HCT116 (cell line): ENCODE measurements at regions not wholly inside any gene's neighbourhood (a gene's known extent, or its start where the extent isn't known, plus 50 kb on each side); places are given as distances from the start of the nearest gene placed in this dataset.
"Not testable (repeated sequence)": the region's sequence is repeated elsewhere in the genome, so short reads cannot be mapped to it uniquely, and the experiment has no call there.

Source experiments
- ATAC-seq: fragments of 200-7000 bp; cut with Tn5 transposase; 2 replicates; pipeline ENCODE4 v1.9.1; 2020; ENCODE audit warnings: mild to moderate bottlenecking, moderate library complexity
- BruUV-seq: library from RNA; stranded (reverse); fragments of 400-500 nt; replicated peaks from 2 replicates; lab custom pipeline; 2021; lab: Mats Ljungman, UMichigan
- CTCF ChIA-PET: fragments of 300-600 bp; sonication (Branson Sonifier 250); formaldehyde crosslinking; loops from one replicate; lab custom pipeline; 2021; ENCODE audit warnings: antibody characterized with exemption; lab: Charles Lee
- POLR2A ChIA-PET: fragments of 300-600, 350-600 bp; sonication (Branson Sonifier 250); formaldehyde crosslinking; loops from one replicate; lab custom pipeline; 2021; ENCODE audit warnings: antibody characterized with exemption; lab: Charles Lee
- RAD21 ChIA-PET, 2 experiments: fragments of 300-600 bp; sonication (Branson Sonifier 250); formaldehyde crosslinking; loops; one replicate each; lab custom pipeline; 2023; ENCODE audit warnings: low total read pairs in 2 of 2; ENCODE audit not compliant: uncharacterized antibody in 2 of 2, unreplicated experiment in 2 of 2, low non-redundant PET in 1 of 2; lab: Charles Lee
- DNase-seq: peaks from one replicate; pipeline ENCODE4 v3.0.0-alpha.2; 2010; ENCODE audit warnings: low read depth, low spot score
- H2AFZ ChIP-seq: fragments of 200-600 bp; shearing (Covaris generic), sonication (generic); 2 replicates; pipeline ENCODE4 v1.6.1; 2017; ENCODE audit warnings: low read depth, mixed run types, mixed read lengths, antibody characterized with exemption, low read length; ENCODE audit not compliant: poor library complexity, severe bottlenecking
- H3K27ac ChIP-seq: 2 replicates; pipeline ENCODE4 v1.5.1; 2012; ENCODE audit warnings: low read depth, low read length
- H3K27me3 ChIP-seq: fragments of 200-600 bp; sonication (generic); 2 replicates; pipeline ENCODE4 v1.6.1; 2016; ENCODE audit warnings: mixed run types, low read length, mixed read lengths; ENCODE audit not compliant: insufficient read depth
- H3K36me3 ChIP-seq, 2 experiments: fragments of 200-500 bp in 1 of 2; fragments of 200-600 bp in 1 of 2; sonication (Bioruptor generic) in 1 of 2; sonication (generic) in 1 of 2; 2 replicates each; pipeline versions ENCODE4 v1.5.1 to v1.6.1; 2014 to 2016; ENCODE audit warnings: low read length in 2 of 2, inconsistent platforms in 1 of 2, mixed read lengths in 1 of 2, mixed run types in 1 of 2; ENCODE audit not compliant: insufficient read depth in 2 of 2, control insufficient read depth in 1 of 2
- H3K4me1 ChIP-seq, 2 experiments: fragments of 200-600 bp in 1 of 2; sonication (generic) in 1 of 2; 2 replicates each; pipeline versions ENCODE4 v1.5.1 to v1.6.1; 2012 to 2017; ENCODE audit warnings: low read length in 2 of 2, inconsistent platforms in 1 of 2, mild to moderate bottlenecking in 1 of 2, mixed read lengths in 1 of 2, mixed run types in 1 of 2, moderate library complexity in 1 of 2; ENCODE audit not compliant: insufficient read depth in 2 of 2, control insufficient read depth in 1 of 2
- H3K4me2 ChIP-seq: fragments of 200-600 bp; sonication (generic); 2 replicates; pipeline ENCODE4 v1.6.1; 2017; ENCODE audit warnings: mixed run types, low read length, mixed read lengths
- H3K4me3 ChIP-seq, 2 experiments: fragments of 200-600 bp in 1 of 2; sonication (generic) in 1 of 2; replicated peaks in 1 of 2; 2 replicates each; pipeline ENCODE4 v1.5.1; 2011 to 2016; ENCODE audit warnings: low read length in 2 of 2, control low read depth in 1 of 2, low read depth in 1 of 2, mild to moderate bottlenecking in 1 of 2, mixed read lengths in 1 of 2, mixed run types in 1 of 2
- H3K79me2 ChIP-seq: fragments of 200-600 bp; sonication (generic); 2 replicates; pipeline ENCODE4 v1.6.1; 2017; ENCODE audit warnings: mild to moderate bottlenecking, mixed run types, low read length, moderate library complexity, mixed read lengths; ENCODE audit not compliant: insufficient read depth
- H3K9ac ChIP-seq: fragments of 200-600 bp; sonication (generic); 2 replicates; pipeline ENCODE4 v1.6.1; 2016; ENCODE audit warnings: low read length, mixed read lengths
- H3K9me2 ChIP-seq: fragments of 200-600 bp; sonication (generic), shearing (Covaris generic); 2 replicates; pipeline ENCODE4 v1.6.1; 2017; ENCODE audit warnings: mixed run types, mild to moderate bottlenecking, moderate library complexity; ENCODE audit not compliant: insufficient read depth
- H3K9me3 ChIP-seq, 2 experiments: fragments of 200-500 bp in 1 of 2; fragments of 200-600 bp in 1 of 2; sonication (Bioruptor generic) in 1 of 2; sonication (generic) in 1 of 2; 2 replicates each; pipeline ENCODE4 v1.6.1; 2014 to 2017; ENCODE audit warnings: low read length in 2 of 2, mixed read lengths in 2 of 2, inconsistent platforms in 1 of 2, low read depth in 1 of 2, mild to moderate bottlenecking in 1 of 2, mixed run types in 1 of 2, moderate library complexity in 1 of 2; ENCODE audit not compliant: control insufficient read depth in 1 of 2, insufficient read depth in 1 of 2
- H4K20me1 ChIP-seq: fragments of 200-600 bp; sonication (generic), shearing (Covaris generic); 2 replicates; pipeline ENCODE4 v1.6.1; 2017; ENCODE audit warnings: mixed run types, mild to moderate bottlenecking, moderate library complexity; ENCODE audit not compliant: insufficient read depth
- CTCF ChIP-seq, 3 experiments: fragments of 200-600 bp in 1 of 3; sonication (generic) in 1 of 3; IDR thresholded peaks in 2 of 3; conservative IDR thresholded peaks in 1 of 3; 2 replicates each; pipeline ENCODE4 v1.5.1; 2012 to 2017; ENCODE audit warnings: low read depth in 2 of 3, low read length in 2 of 3, antibody characterized with exemption in 1 of 3, borderline replicate concordance in 1 of 3, control low read depth in 1 of 3, mild to moderate bottlenecking in 1 of 3, mixed read lengths in 1 of 3, mixed run types in 1 of 3, moderate library complexity in 1 of 3; ENCODE audit not compliant: insufficient read depth in 1 of 3
- ZBTB33 ChIP-seq: IDR thresholded peaks from 2 replicates; pipeline ENCODE4 v1.6.1; 2011; ENCODE audit warnings: mild to moderate bottlenecking, low read length, moderate library complexity; ENCODE audit not compliant: insufficient replicate concordance; ENCODE audit errors: extremely low read depth
- intact Hi-C: fragments of 100-400 bp; cut with micrococcal nuclease; formaldehyde crosslinking; loops from 2 replicates; pipeline ENCODE4 v1.10.0; 2022

GRCh38 chr5:38678076-38678475 lies 121.6 kb upstream of the LIFR start:
- POLR2A ChIA-PET, result no interaction called here
- DNase-seq (no peak), ATAC-seq (no peak)
- no peak overlapping the region for H2AFZ ChIP-seq
- TF ChIP-seq CTCF (IDR thresholded peaks at IDR 0.05 in 2 of 3, conservative IDR thresholded peaks at IDR 0.05 in 1 of 3; ENCODE audit: borderline replicate concordance in 1 of 3, insufficient read depth in 1 of 3, low read depth in 2 of 3, low read length in 2 of 3) (no peak), ZBTB33 (no peak)
- TF ChIP-seq, all 23 proteins: peak for 0
- CTCF ChIA-PET, result no interaction called here
- no peak overlapping the region for H3K27ac ChIP-seq
- H3K4me2 ChIP-seq, result no peak overlapping the region
- no peaks in the 10 kb centered on the region for H3K4me1 ChIP-seq
- H3K36me3 ChIP-seq, result no peaks in the 10 kb centered on the region
- no peak overlapping the region for H3K4me3 ChIP-seq
- H3K27me3 ChIP-seq, result no peaks in the 10 kb centered on the region
- H4K20me1 ChIP-seq, result no peaks in the 10 kb centered on the region
- H3K9ac ChIP-seq, result no peak overlapping the region
- intact Hi-C loops, result no loop called here
- H3K79me2 ChIP-seq, result no peaks in the 10 kb centered on the region
- no TSS peak for BruUV-seq
- no peaks in the 10 kb centered on the region; the same call in 1 of the 2 replicates for H3K9me2 ChIP-seq
- RAD21 ChIA-PET, result no interaction called here
- no peaks in the 10 kb centered on the region for H3K9me3 ChIP-seq

GRCh38 chr5:38678697-38679096 lies 122.3 kb upstream of the LIFR start:
- H3K9me2 ChIP-seq, BruUV-seq, CTCF ChIA-PET, H3K4me3 ChIP-seq, H3K27ac ChIP-seq, H2AFZ ChIP-seq, DNase-seq, H3K79me2 ChIP-seq, H3K9me3 ChIP-seq, H3K36me3 ChIP-seq, H4K20me1 ChIP-seq, H3K27me3 ChIP-seq, ATAC-seq, H3K4me2 ChIP-seq, H3K4me1 ChIP-seq, RAD21 ChIA-PET, H3K9ac ChIP-seq, intact Hi-C loops, POLR2A ChIA-PET: not testable (repeated sequence)
